ENCODE measurements at regions not wholly inside any gene's neighbourhood (a gene's known extent, or its start where the extent isn't known, plus 50 kb on each side); places are given as distances from the start of the nearest gene placed in this dataset.

- no peak for DNase-seq (ENCODE audit: low spot score in 2 of 2)
- Mint-ChIP-seq H3K9me3 (no peaks in the 10 kb centered on the region), H3K4me1 (peaks cover 5% of the 10 kb centered on the region), H3K27ac (no peak overlapping the region), H3K36me3 (no peaks in the 10 kb centered on the region), H3K4me3 (no peak overlapping the region), H3K27me3 (peaks cover 3% of the 10 kb centered on the region)
- no peak for ATAC-seq (ENCODE audit: low read depth)
Measured at GRCh38 chrX:134183665-134184064, 53.3 kb upstream of the CCDC160 start.

- peaks cover 6% of the 10 kb centered on the region for H3K27me3 Mint-ChIP-seq
- ATAC-seq (ENCODE audit: low read depth), result no peak
- no peak overlapping the region for H3K27ac Mint-ChIP-seq
- no peaks in the 10 kb centered on the region for H3K9me3 Mint-ChIP-seq
- no peaks in the 10 kb centered on the region for H3K36me3 Mint-ChIP-seq
- H3K4me3 Mint-ChIP-seq, result no peak overlapping the region
- DNase-seq (ENCODE audit: low spot score in 2 of 2), result no peak
- H3K4me1 Mint-ChIP-seq, result peaks cover 5% of the 10 kb centered on the region
Measured at GRCh38 chrX:134184936-134185335, 52.0 kb upstream of the CCDC160 start.

- Mint-ChIP-seq H3K27me3 (peaks cover 3% of the 10 kb centered on the region), H3K36me3 (no peaks in the 10 kb centered on the region), H3K4me3 (no peak overlapping the region), H3K27ac (no peak overlapping the region), H3K4me1 (peaks cover 5% of the 10 kb centered on the region), H3K9me3 (no peaks in the 10 kb centered on the region)
- peak; percentile 73 for ATAC-seq (ENCODE audit: low read depth)
- DNase-seq (ENCODE audit: low spot score in 2 of 2), result no peak
Measured at GRCh38 chrX:134186362-134187121, 50.4 kb upstream of the CCDC160 start.
